HL-60 (cell line): ENCODE measurements at regions not wholly inside any gene's neighbourhood (a gene's known extent, or its start where the extent isn't known, plus 50 kb on each side); places are given as distances from the start of the nearest gene placed in this dataset.

Source experiments
- DNase-seq, 2 experiments: peaks; one replicate each; pipeline ENCODE4 v3.0.0-alpha.2; 2010 to 2020; ENCODE audit warnings: low read depth in 1 of 2, low spot score in 1 of 2
- H3K27ac ChIP-seq: fragments of 250-450 bp; sonication (Bioruptor Pico); replicated peaks from 2 replicates; pipeline ENCODE4 v1.5.1; 2020; ENCODE audit warnings: mild to moderate bottlenecking, moderate library complexity
- H3K27me3 ChIP-seq: fragments of 250-450 bp; sonication (Bioruptor Pico); 2 replicates; pipeline ENCODE4 v1.5.1; 2021; ENCODE audit warnings: mild to moderate bottlenecking, moderate library complexity; ENCODE audit not compliant: insufficient read depth, poor library complexity, severe bottlenecking
- H3K4me3 ChIP-seq: replicated peaks from 2 replicates; pipeline ENCODE4 v1.5.1; 2011; ENCODE audit warnings: mild to moderate bottlenecking, control low read depth, low read length; ENCODE audit not compliant: insufficient read depth
- CTCF ChIP-seq: IDR thresholded peaks from one replicate; pipeline ENCODE4 v1.5.1; 2011; ENCODE audit warnings: low read length, control low read depth, inconsistent platforms; ENCODE audit not compliant: insufficient read depth
- GABPA ChIP-seq: IDR thresholded peaks from 2 replicates; pipeline ENCODE4 v1.6.1; 2012; ENCODE audit warnings: low read depth
- POLR2AphosphoS5 ChIP-seq: IDR thresholded peaks from 2 replicates; pipeline ENCODE4 v1.6.1; 2012; ENCODE audit warnings: low read depth
- REST ChIP-seq: IDR thresholded peaks from 2 replicates; pipeline ENCODE4 v1.6.1; 2012; ENCODE audit warnings: low read depth; ENCODE audit not compliant: insufficient replicate concordance
- SPI1 ChIP-seq: IDR thresholded peaks from 2 replicates; pipeline ENCODE4 v1.6.1; 2012; ENCODE audit warnings: low read depth, mild to moderate bottlenecking, borderline replicate concordance

- Histone ChIP-seq H3K27me3 (no peaks in the 10 kb centered on the region), H3K27ac (no peak overlapping the region)
- DNase-seq: no peak
Measured at GRCh38 chr2:133818661-133819060, 250.4 kb upstream of the NCKAP5 start.

GRCh38 chr2:133819906-133820305 lies 251.6 kb upstream of the NCKAP5 start:
- TF ChIP-seq REST (no peak), GABPA (no peak), CTCF (no peak), POLR2AphosphoS5 (no peak), SPI1 (no peak)
- H3K4me3 ChIP-seq: no peak overlapping the region
- H3K27me3 ChIP-seq: no peaks in the 10 kb centered on the region
- no peak overlapping the region for H3K27ac ChIP-seq
- DNase-seq: no peak

More at GRCh38 chr2:133818661-133819060, 250.4 kb upstream of the NCKAP5 start:
- H3K4me3 ChIP-seq: no peak overlapping the region
- no peak for TF ChIP-seq CTCF
- TF ChIP-seq REST: no peak
- no peak for TF ChIP-seq SPI1
- TF ChIP-seq GABPA: no peak
- TF ChIP-seq POLR2AphosphoS5: no peak

- TF ChIP-seq REST: no peak
- TF ChIP-seq GABPA: no peak
- no peak for TF ChIP-seq SPI1
- no peak for TF ChIP-seq POLR2AphosphoS5
- TF ChIP-seq CTCF: no peak
- H3K4me3 ChIP-seq: no peak overlapping the region
- no peaks in the 10 kb centered on the region for H3K27me3 ChIP-seq
- DNase-seq: no peak
- no peak overlapping the region for H3K27ac ChIP-seq
Measured at GRCh38 chr2:133821107-133821760, 253.0 kb upstream of the NCKAP5 start.
